ENCODE measurements at regions not wholly inside any gene's neighbourhood (a gene's known extent, or its start where the extent isn't known, plus 50 kb on each side); places are given as distances from the start of the nearest gene placed in this dataset.

- no peak for ATAC-seq (replicated peaks in 1 of 2)
Measured at GRCh38 chr4:127579821-127580220, 52.9 kb upstream of the INTU start.

GRCh38 chr4:127580300-127580699 lies 52.5 kb upstream of the INTU start:
- no peak overlapping the region for H3K4me3 Mint-ChIP-seq
- no peak overlapping the region for H3K27ac Mint-ChIP-seq
- DNase-seq (no peak), ATAC-seq (replicated peaks in 1 of 2) (no peak)
- no peaks in the 10 kb centered on the region for H3K4me1 Mint-ChIP-seq (ENCODE audit: low read depth)
- no peaks in the 10 kb centered on the region for H3K36me3 Mint-ChIP-seq (ENCODE audit: insufficient read depth in 2 of 2)
- no peaks in the 10 kb centered on the region for H3K27me3 Mint-ChIP-seq (ENCODE audit: low read depth)
- no peaks in the 10 kb centered on the region for H3K9me3 Mint-ChIP-seq

More at GRCh38 chr4:127579821-127580220, 52.9 kb upstream of the INTU start:
- Mint-ChIP-seq H3K27me3 (ENCODE audit: low read depth) (no peaks in the 10 kb centered on the region), H3K4me1 (ENCODE audit: low read depth) (no peaks in the 10 kb centered on the region), H3K36me3 (ENCODE audit: insufficient read depth in 2 of 2) (no peaks in the 10 kb centered on the region), H3K27ac (no peak overlapping the region), H3K4me3 (no peak overlapping the region), H3K9me3 (no peaks in the 10 kb centered on the region)
- DNase-seq = no peak

GRCh38 chr4:127580891-127581290 lies 51.9 kb upstream of the INTU start:
- no peaks in the 10 kb centered on the region for H3K4me1 Mint-ChIP-seq (ENCODE audit: low read depth)
- H3K27me3 Mint-ChIP-seq (ENCODE audit: low read depth) = no peaks in the 10 kb centered on the region
- no peak overlapping the region for H3K27ac Mint-ChIP-seq

More at GRCh38 chr4:127580891-127581290, 51.9 kb upstream of the INTU start:
- Mint-ChIP-seq H3K36me3 (ENCODE audit: insufficient read depth in 2 of 2) (no peaks in the 10 kb centered on the region), H3K9me3 (no peaks in the 10 kb centered on the region), H3K4me3 (no peak overlapping the region)
- ATAC-seq (replicated peaks in 1 of 2) = no peak
- DNase-seq = no peak

Measured in activated T-cell treated with anti-CD3 and anti-CD28 coated beads, Interleukin-2, amount 50 U/mL, for 72 hours (primary cell).